GM04503 (cell line): ENCODE measurements at regions not wholly inside any gene's neighbourhood (a gene's known extent, or its start where the extent isn't known, plus 50 kb on each side); places are given as distances from the start of the nearest gene placed in this dataset.
"Not testable (repeated sequence)": the region's sequence is repeated elsewhere in the genome, so short reads cannot be mapped to it uniquely, and the experiment has no call there.

Experiments
- DNase-seq: peaks from one replicate; pipeline ENCODE4 v3.0.0-alpha.2; 2012; ENCODE audit warnings: low read depth

DNA sequence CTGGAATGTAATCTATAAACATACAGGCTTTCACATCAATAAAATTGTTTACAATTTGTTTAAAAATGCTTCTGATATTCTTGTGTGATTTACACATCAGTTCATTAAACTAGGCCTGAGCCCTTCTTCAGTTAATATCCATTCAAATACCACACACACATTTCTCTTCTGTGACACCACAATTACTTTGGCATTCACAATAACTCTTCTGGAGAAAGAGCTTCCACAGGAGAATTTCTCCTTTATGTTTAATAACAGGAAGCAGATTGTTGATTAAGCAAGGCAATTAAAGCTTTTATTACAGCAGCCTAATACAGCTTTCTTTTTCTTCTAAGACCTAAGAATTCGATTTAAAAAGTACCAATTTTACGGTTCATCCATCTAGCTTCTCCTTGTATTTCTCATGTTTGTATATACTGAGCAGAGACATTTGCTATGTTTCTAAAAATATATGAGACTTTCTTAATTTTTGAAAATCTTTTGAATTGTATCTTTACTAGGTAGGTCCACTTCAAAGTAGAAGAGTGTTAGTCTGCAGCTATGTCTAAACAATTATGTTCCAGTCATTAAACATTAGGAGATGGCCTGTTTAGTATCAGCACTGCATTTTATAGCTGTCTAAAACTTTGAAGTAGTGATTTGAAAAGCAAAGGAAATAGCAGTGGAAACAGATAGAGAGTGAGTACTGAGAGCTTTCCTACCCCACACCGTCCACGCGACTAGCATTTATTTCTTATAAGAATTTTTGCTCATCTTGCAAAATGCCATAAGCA lies 511.1 kb upstream of the UBE2E2 start:
- DNase-seq, result no peak

DNA sequence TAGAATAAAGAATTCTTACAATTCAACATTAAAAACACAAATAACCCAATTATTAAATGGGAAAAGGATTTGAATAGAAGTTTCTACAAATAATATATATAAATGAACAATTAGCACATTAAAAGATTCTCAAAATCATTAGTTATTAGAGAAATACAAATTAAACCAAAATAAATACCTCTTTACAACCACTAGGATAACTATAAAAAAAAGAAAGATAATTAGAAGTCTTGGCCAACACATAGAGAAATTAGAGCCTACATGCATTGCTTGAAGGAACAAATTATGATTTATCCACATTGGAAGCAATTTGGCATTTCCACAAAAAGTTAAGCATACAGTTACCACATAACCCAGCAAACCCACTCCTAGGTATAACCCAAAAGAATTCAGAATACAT lies 502.3 kb upstream of the UBE2E2 start:
- no peak for DNase-seq

DNA sequence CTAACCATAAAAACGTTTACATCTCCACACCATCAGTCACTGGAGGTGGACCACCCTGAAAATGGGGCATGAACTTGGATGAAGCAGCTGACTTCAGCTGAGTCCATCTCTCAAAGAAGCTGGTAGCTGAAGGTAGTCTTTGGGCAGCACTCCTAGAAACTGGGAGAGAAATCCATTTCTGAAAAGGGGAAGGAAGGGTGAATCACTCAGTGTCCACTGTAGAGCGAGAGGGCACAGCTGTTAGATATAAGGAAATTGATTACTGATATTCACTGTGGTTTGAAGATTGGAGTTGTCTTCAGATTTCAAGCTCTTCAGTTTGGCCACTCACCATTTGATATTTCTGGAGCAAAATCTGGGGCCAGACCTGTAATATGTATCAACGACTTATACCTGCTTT lies 499.0 kb upstream of the UBE2E2 start:
- DNase-seq, result no peak

DNA sequence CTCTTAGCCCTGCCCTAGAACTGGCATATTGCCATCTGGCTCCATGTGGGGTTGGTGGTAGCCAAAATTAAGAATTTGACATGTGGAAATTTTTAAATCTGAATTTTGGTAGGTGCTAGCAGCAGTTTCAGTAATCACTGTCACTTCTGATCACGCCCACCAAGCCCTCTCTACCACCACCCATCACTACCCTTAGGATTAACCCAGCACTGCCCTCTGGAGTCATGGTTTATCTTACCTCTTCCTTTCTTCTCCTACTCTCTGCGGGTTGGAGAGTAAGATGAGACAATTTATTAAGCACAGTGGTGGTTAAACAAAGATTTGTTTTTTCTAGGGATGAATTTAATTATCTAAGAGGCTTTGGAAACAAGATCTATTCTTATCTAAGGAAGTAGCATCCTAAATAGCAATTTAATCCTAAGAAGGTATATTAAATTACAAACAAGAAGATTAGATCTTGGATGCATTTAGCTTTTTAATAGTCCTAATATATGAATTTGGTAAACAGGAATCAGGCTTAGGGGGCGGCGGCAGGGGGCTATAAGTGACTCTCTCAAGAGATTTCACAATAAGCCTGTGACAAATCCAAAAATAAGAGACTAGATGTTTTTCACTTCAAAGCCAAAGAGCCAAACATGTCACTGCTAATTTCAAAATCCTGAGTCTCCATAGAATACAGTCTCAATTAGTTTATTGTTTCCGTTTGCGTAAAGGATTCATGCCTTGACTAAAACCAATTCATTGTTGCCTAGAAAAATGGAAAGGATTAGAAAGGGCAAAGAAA lies 498.4 kb upstream of the UBE2E2 start:
- no peak for DNase-seq

DNA sequence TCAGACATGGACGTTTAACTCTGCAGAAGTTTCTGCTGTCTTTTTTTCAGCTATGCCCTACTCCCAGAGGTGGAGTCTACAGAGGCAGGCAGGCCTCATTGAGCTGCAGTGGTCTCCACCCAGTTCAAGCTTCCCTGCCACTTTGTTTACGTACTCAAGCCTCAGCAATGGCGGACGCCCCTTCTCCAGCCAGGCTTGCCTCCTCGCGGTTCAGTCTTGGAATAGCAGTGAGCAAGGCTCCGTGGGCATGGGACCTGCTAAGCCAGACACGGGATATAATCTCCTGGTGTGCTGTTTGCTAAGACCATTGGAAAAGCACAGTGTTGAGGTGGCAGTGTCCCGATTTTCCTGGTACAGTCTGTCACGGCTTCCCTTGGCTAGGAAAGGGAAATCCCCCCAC lies 496.2 kb upstream of the UBE2E2 start:
- DNase-seq, result not testable (repeated sequence)

DNA sequence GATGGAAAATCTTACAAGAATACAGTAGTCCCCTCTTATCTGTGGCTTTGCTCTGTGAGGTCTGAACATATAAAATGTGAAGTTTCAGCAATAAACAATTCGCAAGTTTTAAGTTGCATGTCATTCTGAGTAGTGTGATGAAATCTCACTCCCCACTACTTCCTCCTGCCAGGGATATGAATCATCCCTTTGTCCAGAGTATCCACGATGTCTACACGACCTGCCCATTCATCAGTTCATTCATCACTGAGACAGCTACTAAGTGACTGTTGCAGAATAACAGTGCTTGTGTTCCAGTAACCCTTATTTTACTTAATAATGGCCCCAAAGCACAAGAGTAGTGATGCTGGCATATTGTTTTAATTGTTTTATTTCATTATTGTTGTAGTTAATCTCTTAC lies 489.2 kb upstream of the UBE2E2 start:
- DNase-seq, result peak; percentile 23

DNA sequence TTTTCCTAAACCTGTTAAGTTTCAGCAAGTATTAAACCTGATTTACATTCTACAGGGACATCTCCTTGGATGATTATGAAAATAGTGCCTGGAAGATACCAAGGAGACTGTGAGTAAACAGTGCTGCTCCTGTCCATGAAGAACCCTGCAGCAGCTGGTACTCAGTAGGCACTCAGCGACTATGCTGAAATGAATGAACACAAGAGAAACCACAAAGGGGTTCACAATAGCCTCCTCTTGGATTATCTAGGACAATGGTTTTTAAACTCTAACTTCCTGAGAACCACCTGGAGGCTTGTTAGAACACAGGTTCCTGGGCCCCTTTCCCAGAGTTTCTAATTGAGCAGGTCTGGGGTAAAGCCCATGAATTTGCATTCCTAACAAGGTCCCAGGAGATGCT lies 488.4 kb upstream of the UBE2E2 start:
- DNase-seq, result no peak

DNA sequence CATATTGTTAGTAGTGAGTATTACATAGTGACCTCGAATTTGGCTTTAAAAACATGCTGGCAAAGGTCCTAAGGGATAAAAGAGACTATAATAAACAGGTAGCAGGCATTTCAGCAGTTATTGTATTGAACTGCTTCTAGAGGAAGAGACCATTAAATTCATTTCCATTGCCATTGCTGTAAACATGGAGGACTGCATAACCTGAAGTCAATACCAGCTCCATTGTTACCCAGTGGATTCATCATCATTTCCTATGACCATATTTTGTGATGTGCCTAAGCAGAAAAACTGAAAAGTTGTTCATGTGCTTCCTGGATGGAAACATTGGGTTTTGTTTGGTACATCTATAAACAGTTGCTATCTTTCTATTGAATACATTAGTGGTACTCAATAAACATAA lies 482.5 kb upstream of the UBE2E2 start:
- no peak for DNase-seq

DNA sequence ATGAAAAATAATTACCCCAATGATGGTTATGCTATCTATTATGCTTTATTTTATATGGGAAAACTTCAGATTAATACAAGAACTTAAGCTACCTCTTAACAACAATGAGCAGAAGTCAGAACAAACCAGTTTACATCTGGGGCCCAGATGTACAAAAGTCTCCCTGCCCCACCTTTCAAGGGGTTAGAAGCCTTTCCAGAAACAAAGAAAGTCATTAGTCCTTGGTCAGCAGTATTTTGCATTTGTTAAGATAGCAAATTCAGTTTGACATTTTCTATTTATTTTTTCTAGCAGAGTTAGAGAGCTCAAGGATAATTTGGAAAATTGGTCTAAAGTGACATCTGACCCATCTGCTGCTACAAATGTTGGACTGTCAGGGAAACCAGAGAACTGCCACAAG lies 478.7 kb upstream of the UBE2E2 start:
- no peak for DNase-seq

DNA sequence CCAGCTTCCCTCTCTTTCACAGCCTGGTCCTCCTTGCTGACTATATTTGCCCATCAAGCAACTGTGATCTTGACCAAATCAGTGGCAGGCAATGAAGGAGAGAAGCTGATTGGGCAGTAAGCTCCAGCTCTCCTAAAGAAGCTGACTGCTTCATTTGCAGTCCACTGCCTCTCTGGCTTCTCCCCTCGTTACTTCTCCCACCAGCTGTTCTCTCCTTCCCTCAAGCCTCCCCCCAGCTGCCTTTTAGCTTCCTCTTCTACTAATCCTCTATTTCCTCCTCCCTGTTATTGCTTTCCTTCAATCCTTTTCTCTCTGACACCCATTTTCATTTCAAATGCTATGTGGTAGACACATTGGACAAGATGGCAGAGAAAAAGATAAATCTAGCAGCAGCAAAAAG lies 474.7 kb upstream of the UBE2E2 start:
- no peak for DNase-seq

DNA sequence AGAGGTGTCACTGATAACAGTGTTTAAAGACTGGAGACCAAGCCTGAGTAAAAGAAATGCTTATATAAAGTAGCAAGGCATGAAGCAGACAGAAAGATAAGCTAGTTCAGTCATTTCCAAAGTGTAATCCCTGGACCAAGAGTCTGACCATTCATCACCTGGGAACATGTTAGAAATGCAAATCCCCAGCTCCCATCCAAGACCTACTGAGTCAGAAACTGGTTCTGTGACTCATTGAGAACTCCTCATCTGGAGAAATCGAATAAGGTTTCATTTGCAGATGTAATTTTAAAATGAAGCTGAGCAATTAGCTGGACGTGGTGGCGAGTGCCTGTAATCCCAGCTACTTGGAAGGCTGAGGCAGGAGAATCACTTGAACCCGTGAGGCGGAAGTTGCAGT lies 473.9 kb upstream of the UBE2E2 start:
- no peak for DNase-seq

DNA sequence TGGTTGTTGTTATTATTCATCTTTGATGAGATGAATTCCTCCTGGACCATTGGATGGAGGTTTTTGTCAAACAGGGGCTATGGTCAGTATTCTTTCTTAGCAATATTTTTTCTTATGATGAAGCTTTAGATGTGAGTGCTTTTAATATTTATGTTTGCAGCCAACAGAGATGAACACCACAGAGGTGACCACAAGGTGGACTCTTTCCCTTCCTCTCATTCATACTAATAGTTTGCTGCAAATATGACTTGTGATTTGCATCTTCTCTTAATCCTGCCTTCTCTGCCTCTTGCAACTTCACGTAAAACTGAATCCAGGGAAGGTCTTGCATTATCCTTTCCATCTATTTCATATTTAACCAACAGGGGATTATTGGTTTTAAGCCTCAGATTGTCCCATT lies 473.1 kb upstream of the UBE2E2 start:
- no peak for DNase-seq

DNA sequence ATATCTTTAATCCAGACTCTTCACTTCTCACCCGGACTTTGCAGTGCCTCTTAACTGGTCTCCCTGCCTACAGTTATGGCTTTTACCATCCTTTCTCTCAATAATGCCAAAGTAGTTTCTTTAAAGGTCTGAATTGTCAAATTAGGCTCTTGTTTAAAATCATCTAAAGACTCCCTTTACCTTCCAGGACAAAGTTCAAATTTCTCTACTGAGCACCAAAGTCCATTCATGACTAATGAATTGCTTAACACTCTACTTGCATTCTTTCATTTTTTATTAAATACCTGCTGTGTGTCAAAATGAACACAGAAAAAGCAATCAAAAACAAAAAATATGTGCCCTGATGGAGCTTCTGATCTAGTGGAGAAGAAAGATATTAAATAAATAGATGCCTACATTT lies 472.4 kb upstream of the UBE2E2 start:
- no peak for DNase-seq

DNA sequence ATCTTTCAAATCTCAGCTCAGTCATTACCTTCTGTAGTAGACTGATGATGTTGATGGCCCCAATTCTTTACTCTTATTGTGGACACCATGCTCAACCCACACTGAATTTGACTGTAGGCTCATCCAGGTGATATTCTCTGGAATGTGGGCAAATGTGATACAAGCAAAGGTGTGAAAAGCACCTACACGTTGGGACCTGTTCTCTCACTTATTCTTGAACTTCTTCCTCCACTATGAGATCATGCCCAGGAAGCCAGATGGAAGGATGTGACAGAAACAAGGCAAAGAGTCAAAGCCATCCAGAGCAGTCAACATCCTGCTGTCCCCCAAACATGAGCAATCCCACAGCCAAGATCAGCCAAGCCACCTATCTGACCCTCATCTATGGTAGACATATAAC lies 471.2 kb upstream of the UBE2E2 start:
- DNase-seq, result no peak

DNA sequence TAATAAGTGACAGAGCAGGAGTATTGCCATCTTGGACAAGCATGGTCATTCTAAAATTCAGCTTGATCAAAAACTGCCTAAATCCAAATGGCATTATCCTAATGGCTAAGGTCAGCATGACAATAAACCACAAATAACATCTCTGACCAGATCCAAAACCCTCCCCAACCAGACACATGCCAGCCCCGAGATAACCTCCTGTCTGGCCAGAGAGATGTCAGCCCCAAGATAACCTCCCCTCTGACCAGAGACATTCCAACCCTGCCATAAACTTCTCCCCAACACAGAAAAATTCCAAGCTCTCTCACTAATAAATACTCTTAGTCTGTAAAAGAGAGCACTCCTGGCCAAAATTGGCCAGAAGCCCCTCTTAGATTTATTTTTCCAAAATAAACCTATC lies 470.5 kb upstream of the UBE2E2 start:
- no peak for DNase-seq

DNA sequence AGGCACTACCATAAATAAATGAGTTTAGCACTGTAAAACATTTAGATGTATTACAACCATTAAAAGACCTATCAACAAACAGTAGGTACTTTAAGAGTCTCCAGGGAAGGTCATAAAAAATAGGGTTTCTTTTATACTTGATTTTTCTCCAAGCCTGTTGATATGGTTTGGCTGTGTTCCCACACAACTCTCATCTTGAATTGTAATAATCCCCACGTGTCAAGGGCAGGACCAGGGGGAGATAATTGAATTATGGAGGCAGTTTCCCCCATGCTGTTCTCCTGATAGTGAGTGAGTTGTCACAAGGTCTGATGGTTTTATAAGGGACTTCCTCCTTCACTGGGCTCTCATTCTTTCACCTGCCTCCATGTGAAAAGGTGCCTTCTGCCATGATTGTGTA lies 468.9 kb upstream of the UBE2E2 start:
- DNase-seq, result no peak

DNA sequence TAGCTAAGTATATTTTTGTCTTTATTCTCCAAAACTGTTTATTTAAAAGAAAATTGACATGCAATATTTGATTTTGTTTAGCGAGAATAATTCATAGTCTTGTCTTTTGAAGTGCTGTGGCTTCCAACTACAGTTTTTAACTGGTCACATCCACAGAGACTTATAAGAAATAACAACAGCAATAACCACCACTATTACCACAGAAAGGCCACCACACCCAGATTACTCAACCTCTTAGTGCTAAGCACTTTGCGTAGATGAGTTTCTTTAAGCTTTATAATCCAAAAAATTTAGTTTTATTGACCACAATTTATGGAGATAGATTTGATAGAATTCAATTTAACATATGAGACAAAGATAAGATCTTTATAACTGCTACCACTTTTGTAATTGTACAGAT lies 468.4 kb upstream of the UBE2E2 start:
- DNase-seq, result no peak

DNA sequence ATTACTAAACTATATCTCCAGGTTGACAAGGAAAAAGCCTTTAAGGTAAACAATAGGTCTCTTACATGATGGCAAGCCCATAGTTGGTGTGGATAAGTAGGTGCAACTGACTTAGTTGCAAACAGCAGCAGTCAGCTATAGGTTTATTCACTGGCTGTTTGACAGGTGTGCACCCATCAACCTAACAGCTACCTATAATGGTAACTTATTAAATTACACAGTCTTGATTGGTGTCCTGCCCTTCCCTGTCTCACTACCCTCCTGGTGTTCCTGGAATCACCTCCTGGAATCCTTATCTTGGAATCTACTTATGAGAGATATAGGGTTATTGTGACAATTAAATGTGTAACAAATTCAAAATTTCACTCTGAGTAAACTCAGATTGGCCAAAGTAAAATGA lies 467.8 kb upstream of the UBE2E2 start:
- no peak for DNase-seq

DNA sequence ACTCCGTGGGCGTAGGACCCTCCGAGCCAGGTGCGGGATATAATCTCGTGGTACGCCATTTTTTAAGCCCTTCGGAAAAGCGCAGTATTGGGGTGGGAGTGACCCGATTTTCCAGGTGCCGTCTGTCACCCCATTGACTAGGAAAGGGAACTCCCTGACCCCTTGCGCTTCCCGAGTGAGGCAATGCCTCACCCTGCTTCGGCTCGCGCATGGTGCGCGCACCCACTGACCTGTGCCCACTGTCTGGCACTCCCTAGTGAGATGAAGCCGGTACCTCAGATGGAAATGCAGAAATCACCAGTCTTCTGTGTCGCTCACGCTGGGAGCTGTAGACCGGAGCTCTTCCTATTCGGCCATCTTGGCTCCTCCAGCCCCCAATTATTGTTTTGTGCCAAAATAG lies 459.7 kb upstream of the UBE2E2 start:
- DNase-seq, result not testable (repeated sequence)

DNA sequence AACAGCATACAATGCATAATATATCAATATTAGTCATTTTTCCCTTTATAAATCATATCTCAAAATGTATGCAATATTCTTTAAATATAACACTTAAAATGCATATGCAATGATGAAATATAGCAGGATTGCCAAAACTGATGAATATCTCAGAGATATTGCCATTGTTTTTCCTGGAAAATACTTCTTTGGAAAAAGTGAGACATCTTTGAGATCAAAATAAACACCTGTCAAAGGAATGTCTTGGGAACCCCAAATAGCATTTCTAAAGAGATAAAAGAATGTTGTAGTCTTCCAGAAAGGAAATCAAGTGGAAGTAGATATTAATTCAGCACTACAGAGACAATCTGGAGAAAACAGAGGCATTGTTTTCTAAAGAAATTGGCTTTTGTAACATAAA lies 457.8 kb upstream of the UBE2E2 start:
- DNase-seq, result no peak

DNA sequence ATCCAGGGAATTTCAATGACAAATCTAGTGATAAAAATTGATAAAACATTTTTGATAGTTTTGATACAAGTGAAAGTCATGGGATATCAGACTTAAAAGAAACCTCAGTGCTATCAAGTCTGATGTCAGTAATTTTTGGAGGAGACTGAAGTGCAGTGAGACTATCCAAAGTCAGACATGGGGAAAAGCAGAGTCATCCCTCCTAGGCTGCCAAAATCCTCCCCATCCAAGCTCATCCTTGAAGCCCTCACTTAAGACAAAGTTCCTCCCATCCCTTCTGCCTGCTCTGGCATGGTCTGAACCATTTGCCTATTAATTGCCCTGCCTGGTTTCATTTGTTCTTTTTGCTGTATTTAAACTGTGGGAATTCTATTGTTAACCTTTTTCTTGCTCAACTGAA lies 456.9 kb upstream of the UBE2E2 start:
- no peak for DNase-seq

DNA sequence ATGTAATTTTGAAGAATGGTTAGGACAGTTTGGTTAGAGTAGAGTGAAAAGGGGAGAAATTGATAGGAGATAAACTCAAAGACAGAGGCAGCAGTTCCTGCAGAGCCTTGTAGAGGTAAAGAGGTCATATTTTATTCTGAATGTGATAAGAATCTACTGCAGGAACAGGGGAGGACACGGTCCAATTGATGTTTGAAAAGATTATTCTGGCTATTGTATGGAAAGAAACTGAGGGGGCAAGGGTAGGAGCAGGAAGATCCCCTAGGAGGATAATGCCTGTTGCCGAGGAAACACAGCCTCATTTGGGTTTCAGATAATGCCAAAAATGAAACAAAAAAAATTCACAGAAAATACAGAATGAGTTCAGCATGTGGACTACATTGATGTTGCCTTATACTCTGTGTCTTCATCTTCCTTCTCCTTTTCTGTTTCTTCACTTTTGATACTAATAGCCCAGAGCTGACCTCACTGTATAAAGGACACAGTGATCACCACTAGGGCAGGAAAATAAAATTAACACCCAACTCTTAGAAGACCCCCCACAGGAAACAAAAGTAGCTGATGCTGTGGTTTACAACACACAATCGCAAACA lies 454.6 kb upstream of the UBE2E2 start:
- DNase-seq, result no peak

DNA sequence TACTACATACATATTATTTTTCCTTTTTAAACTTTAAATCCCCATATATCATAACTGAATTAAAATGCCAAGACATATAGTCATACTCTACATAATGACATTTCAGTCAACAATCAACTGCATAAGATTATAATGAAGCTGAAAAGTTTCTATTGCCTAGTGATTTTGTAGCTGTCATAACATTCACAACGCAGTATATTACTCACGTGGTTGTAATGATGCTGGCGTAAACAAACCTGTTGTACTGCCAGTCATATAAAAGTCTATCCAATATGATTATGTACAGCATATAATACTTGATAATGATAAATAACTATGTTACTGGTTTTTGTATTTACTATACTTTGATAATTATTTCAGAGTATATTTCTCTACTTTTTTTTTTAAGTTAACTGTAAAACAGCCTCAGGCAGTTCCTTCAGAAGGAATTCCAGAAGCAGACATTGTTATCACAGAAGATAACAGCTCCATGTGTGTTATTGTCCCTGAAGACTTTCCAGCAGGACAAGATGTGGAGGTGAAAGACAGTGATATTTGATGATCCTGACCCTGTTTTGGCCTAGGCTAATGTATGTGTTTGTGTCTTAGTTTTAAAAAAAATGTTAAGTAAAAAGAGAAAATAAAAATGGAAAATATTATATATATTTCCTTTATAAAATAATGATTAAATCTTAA lies 443.4 kb upstream of the UBE2E2 start:
- DNase-seq, result no peak
